ENCODE measurements at regions not wholly inside any gene's neighbourhood (a gene's known extent, or its start where the extent isn't known, plus 50 kb on each side); places are given as distances from the start of the nearest gene placed in this dataset.

DNA sequence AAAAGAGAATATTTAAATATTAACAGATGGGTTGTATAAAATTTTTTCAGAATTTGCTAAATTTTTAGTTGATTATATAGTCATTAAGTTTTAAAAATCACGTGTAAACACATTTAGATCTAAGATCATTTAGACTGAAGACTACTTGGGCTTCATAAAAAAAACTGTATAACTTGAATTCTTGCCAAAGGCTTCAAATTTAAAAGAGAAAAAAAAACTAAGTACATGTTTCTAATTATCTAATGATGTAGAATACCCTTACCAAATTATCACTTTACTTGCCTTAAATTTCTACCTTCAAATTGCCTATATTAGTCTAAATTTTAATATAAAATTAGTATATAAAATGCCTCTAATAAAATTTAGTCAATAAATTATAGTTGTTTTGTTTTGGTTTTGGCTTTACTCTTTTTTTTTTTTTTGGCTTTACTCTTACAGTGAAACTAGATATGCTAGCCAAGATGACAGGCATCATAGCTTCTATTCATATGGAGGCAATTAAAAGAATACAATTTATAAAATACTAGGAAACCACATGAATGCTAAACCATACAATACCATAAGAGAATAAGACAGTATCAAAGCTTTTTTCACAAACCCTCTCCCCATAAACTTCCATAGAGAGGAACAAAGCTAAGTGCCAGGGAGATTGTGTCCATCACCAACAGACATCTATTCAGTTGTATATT is 183.1 kb upstream of the KCNMB2 start:
- H3K27me3 ChIP-seq (ENCODE audit: control insufficient read depth in 2 of 2, insufficient read depth in 2 of 2, low read length in 2 of 2) = no peaks in the 10 kb centered on the region
- intact Hi-C loops (cut with micrococcal nuclease) (no loop called here), dilution Hi-C loops (cut with MboI; ENCODE audit: extremely low pct_ligation_motif_present, low sequenced_read_pairs) (no loop called here)
- H4K20me1 ChIP-seq (replicated peaks; ENCODE audit: control insufficient read depth, extremely low read depth, insufficient read depth, low read length) = no peaks in the 10 kb centered on the region
- DNase-seq (ENCODE audit: low read depth, low spot score) (peak; percentile 36), FAIRE-seq (no peak)
- H3K27ac ChIP-seq (ENCODE audit: insufficient read depth, low read depth, low read length) = peak overlapping the region; percentile 89
- H3K36me3 ChIP-seq (ENCODE audit: control insufficient read depth in 2 of 2, extremely low read depth in 1 of 2, insufficient read depth in 2 of 2, low read length in 2 of 2) = no peaks in the 10 kb centered on the region
- H3K9me1 ChIP-seq (replicated peaks; ENCODE audit: control insufficient read depth, extremely low read depth, insufficient read depth, low read length) = no peaks in the 10 kb centered on the region
- no peaks in the 10 kb centered on the region for H3K79me2 ChIP-seq (ENCODE audit: control insufficient read depth, insufficient read depth, low read length)
- H3K9ac ChIP-seq (replicated peaks; ENCODE audit: extremely low read depth, insufficient read depth, low read length) = peak overlapping the region; percentile 80
- no TSS peak for BruUV-seq (replicated peaks)
- ChIA-PET POLR2A (interaction anchor here (0.5 kb wide), 1 partner anchor 1025 kb away, joined by 3 read pairs; no protein-coding TSS in a partner anchor), CTCF (interaction anchor here (0.7 to 1.1 kb wide), 4 partner anchors 19 to 99 kb away, joined by 3 to 7 read pairs (median 4); no protein-coding TSS in a partner anchor)
- peaks cover 21% of the 10 kb centered on the region for H3K4me1 ChIP-seq (ENCODE audit: control insufficient read depth, extremely low read depth, insufficient read depth, low read length)
- no peaks in the 10 kb centered on the region for H3K9me3 ChIP-seq (replicated peaks; ENCODE audit: control insufficient read depth, insufficient read depth, low read length)
- no peak overlapping the region for H3K4me3 ChIP-seq (replicated peaks in 1 of 3; ENCODE audit: insufficient read depth in 1 of 3, low read depth in 1 of 3, low read length in 3 of 3)
- H2AFZ ChIP-seq (ENCODE audit: low read depth, low read length) = peak overlapping the region; percentile 70
- no peak for TF ChIP-seq POLR2A (IDR thresholded peaks at IDR 0.05; ENCODE audit: low read depth, low read length)
- no peak for TF ChIP-seq MYC (IDR thresholded peaks at IDR 0.05; ENCODE audit: low read depth, low read length)
- TF ChIP-seq JUN (IDR thresholded peaks at IDR 0.05; ENCODE audit: borderline replicate concordance, insufficient read depth, insufficient read length, low read depth) = no peak
- TF ChIP-seq, protein P1, sequence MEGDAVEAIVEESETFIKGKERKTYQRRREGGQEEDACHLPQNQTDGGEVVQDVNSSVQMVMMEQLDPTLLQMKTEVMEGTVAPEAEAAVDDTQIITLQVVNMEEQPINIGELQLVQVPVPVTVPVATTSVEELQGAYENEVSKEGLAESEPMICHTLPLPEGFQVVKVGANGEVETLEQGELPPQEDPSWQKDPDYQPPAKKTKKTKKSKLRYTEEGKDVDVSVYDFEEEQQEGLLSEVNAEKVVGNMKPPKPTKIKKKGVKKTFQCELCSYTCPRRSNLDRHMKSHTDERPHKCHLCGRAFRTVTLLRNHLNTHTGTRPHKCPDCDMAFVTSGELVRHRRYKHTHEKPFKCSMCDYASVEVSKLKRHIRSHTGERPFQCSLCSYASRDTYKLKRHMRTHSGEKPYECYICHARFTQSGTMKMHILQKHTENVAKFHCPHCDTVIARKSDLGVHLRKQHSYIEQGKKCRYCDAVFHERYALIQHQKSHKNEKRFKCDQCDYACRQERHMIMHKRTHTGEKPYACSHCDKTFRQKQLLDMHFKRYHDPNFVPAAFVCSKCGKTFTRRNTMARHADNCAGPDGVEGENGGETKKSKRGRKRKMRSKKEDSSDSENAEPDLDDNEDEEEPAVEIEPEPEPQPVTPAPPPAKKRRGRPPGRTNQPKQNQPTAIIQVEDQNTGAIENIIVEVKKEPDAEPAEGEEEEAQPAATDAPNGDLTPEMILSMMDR (IDR thresholded peaks at IDR 0.05; ENCODE audit: extremely low read depth in 1 of 2, insufficient read depth in 1 of 2, low read depth in 1 of 2, low read length in 2 of 2) = no peak
- no peak for TF ChIP-seq POLR2AphosphoS5 (IDR thresholded peaks at IDR 0.05; ENCODE audit: insufficient read depth, low read depth, low read length)
- TF ChIP-seq, protein P2, sequence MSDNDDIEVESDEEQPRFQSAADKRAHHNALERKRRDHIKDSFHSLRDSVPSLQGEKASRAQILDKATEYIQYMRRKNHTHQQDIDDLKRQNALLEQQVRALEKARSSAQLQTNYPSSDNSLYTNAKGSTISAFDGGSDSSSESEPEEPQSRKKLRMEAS (IDR thresholded peaks at IDR 0.05; ENCODE audit: insufficient read depth, insufficient read length) = no peak
- no peak for TF ChIP-seq EZH2 (IDR thresholded peaks at IDR 0.05; ENCODE audit: borderline replicate concordance, low read depth, low read length, severe bottlenecking)
- TF ChIP-seq FOS (IDR thresholded peaks at IDR 0.05; ENCODE audit: borderline replicate concordance, insufficient read depth, low read length) = no peak
- no peak for TF ChIP-seq GATA2 (IDR thresholded peaks at IDR 0.05; ENCODE audit: insufficient read depth, insufficient read length, low read depth, low read length)
- peak overlapping the region; percentile 62 for H3K4me2 ChIP-seq (ENCODE audit: insufficient read depth, low read length)
